WI38 (cell line): ENCODE measurements at regions not wholly inside any gene's neighbourhood (a gene's known extent, or its start where the extent isn't known, plus 50 kb on each side); places are given as distances from the start of the nearest gene placed in this dataset.

Source experiments
- H3K4me3 ChIP-seq: 2 replicates; pipeline ENCODE4 v1.5.1; 2011; ENCODE audit warnings: low read depth, mild to moderate bottlenecking, control low read depth, low read length
- CTCF ChIP-seq: IDR thresholded peaks from 2 replicates; pipeline ENCODE4 v1.5.1; 2012; ENCODE audit warnings: low read depth, mild to moderate bottlenecking, control low read depth, low read length

GRCh38 chr7:91330866-91331265 is 66.6 kb downstream of the FZD1 start:
- TF ChIP-seq CTCF = no peak

GRCh38 chr7:91336106-91336505 is 71.9 kb downstream of the FZD1 start:
- TF ChIP-seq CTCF = no peak
- no peak overlapping the region for H3K4me3 ChIP-seq

More at GRCh38 chr7:91330866-91331265, 66.6 kb downstream of the FZD1 start:
- no peak overlapping the region for H3K4me3 ChIP-seq

GRCh38 chr7:91338226-91339020 is 74.2 kb downstream of the FZD1 start:
- TF ChIP-seq CTCF = no peak
- no peak overlapping the region for H3K4me3 ChIP-seq

- TF ChIP-seq CTCF = no peak
- H3K4me3 ChIP-seq = no peak overlapping the region
These were observed 78.1 kb downstream of the FZD1 start for GRCh38 chr7:91342346-91342745.

- TF ChIP-seq CTCF = no peak
- no peak overlapping the region for H3K4me3 ChIP-seq
These were observed 79.3 kb downstream of the FZD1 start for GRCh38 chr7:91343420-91343960.

GRCh38 chr7:91343996-91344629 is 79.9 kb downstream of the FZD1 start:
- no peak for TF ChIP-seq CTCF
- H3K4me3 ChIP-seq = no peak overlapping the region

GRCh38 chr7:91344911-91345310 is 80.7 kb downstream of the FZD1 start:
- no peak for TF ChIP-seq CTCF
- no peak overlapping the region for H3K4me3 ChIP-seq
